Cerebellar cortex (tissue), 1 donor: ENCODE measurements at regions not wholly inside any gene's neighbourhood (a gene's known extent, or its start where the extent isn't known, plus 50 kb on each side); places are given as distances from the start of the nearest gene placed in this dataset.

Source experiments
- DNase-seq: peaks from one replicate; pipeline ENCODE4 v3.0.0-alpha.2; 2015; ENCODE audit warnings: low spot score

GRCh38 chr12:29879606-29880308, 96.0 kb upstream of the TMTC1 start:
- no peak for DNase-seq

- no peak for DNase-seq
Measured at GRCh38 chr12:29869946-29870345, 86.2 kb upstream of the TMTC1 start.

DNA sequence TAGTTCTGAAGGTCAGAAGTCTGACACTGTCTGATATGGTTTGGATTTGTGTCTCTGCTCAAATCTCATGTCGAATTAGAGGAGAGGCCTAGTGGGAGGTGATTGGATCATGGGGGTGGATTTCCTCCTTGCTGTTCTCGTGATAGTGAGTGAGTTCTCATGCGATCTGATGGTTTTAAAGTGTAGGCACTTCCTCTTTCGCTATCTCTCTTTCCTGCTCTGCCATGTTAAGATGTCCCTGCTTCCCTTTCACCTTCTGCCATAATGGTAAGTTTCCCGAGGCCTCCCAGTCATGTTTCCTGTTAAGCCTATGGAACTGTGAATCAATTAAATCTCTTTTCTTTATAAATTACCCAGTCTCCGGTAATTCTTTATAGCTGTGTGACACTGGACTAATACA, 84.1 kb upstream of the TMTC1 start:
- DNase-seq: no peak

DNA sequence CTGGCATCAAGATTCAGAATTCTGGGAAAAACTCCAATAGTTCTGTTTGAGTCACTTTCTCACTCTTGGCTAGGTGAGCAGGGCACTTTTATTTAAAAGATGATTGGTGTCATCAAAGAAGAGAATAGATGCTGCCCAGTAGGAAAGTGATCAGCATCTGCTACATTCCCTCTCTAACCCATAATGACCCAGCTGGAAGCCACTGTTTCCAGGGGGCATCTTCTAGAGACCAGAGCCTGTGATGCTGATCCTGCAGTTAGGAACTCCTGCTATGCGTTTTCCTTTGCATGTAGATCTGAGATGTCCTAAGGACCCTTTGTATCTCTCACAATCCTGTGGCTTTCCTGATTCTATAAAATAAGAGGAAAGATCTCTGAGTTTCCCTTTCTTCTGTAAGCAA, 79.9 kb upstream of the TMTC1 start:
- no peak for DNase-seq

GRCh38 chr12:29858270-29858786, 74.6 kb upstream of the TMTC1 start:
- DNase-seq: peak; percentile 35

DNA sequence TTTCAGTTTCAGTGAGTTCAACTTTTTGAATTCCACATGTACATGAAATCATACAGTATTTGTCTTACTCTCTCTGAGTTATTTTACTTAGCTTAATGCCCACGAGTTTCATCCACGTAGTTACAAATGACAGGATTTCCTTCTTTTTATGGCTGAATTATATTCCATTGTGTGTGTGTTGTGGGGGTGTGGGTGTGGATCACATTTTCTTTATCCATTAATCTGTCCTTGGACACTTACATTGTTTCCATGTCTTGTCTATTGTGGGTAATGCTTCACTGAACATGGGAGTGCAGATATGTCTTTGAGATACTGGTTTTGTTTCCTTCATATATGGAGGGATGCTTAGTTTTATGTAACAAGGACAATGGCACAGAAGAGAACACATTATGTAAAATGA, 63.5 kb upstream of the TMTC1 start:
- no peak for DNase-seq

GRCh38 chr12:29844667-29845066, 60.9 kb upstream of the TMTC1 start:
- no peak for DNase-seq

GRCh38 chr12:29843036-29843435, 59.3 kb upstream of the TMTC1 start:
- DNase-seq: no peak

GRCh38 chr12:29838768-29839167, 55.0 kb upstream of the TMTC1 start:
- no peak for DNase-seq
